Neural progenitor cell (in vitro differentiated cells): ENCODE measurements at regions not wholly inside any gene's neighbourhood (a gene's known extent, or its start where the extent isn't known, plus 50 kb on each side); places are given as distances from the start of the nearest gene placed in this dataset.
"Not testable (repeated sequence)": the region's sequence is repeated elsewhere in the genome, so short reads cannot be mapped to it uniquely, and the experiment has no call there.

ENCODE experiments used
- DNase-seq: peaks from one replicate; pipeline ENCODE4 v3.0.0-alpha.2; 2016; ENCODE audit warnings: low spot score
- H2AFZ ChIP-seq: fragments of 200-600 bp; sonication (generic); replicated peaks from 2 replicates; pipeline ENCODE4 v1.6.1; 2016; ENCODE audit warnings: antibody characterized with exemption
- H3F3A ChIP-seq: fragments of 200-600 bp; sonication (generic); 2 replicates; pipeline ENCODE4 v1.6.1; 2016; ENCODE audit warnings: antibody characterized with exemption, low read depth
- H3K27ac ChIP-seq: fragments of 200-600 bp; sonication (generic); 2 replicates; pipeline ENCODE4 v1.5.1; 2016; ENCODE audit warnings: mild to moderate bottlenecking
- H3K27me3 ChIP-seq: fragments of 200-600 bp; sonication (generic); 2 replicates; pipeline ENCODE4 v1.6.1; 2016; ENCODE audit warnings: mild to moderate bottlenecking, moderate library complexity
- H3K36me3 ChIP-seq: fragments of 200-600 bp; sonication (generic); 2 replicates; pipeline ENCODE4 v1.5.1; 2016
- H3K4me1 ChIP-seq: fragments of 200-600 bp; sonication (generic); 2 replicates; pipeline ENCODE4 v1.6.1; 2016; ENCODE audit warnings: mixed run types
- H3K4me2 ChIP-seq: fragments of 200-600 bp; sonication (generic); 2 replicates; pipeline ENCODE4 v1.6.1; 2016
- H3K4me3 ChIP-seq: fragments of 200-600 bp; sonication (generic); 2 replicates; pipeline ENCODE4 v1.5.1; 2016
- H3K79me2 ChIP-seq: fragments of 200-600 bp; sonication (generic); 2 replicates; pipeline ENCODE4 v1.6.1; 2016; ENCODE audit warnings: low read depth
- H3K9ac ChIP-seq: fragments of 200-600 bp; sonication (generic); 2 replicates; pipeline ENCODE4 v1.6.1; 2016
- H3K9me3 ChIP-seq: fragments of 200-600 bp; sonication (generic); 2 replicates; pipeline ENCODE4 v1.5.1; 2016; ENCODE audit warnings: low read depth
- H4K20me1 ChIP-seq: fragments of 200-600 bp; sonication (generic); 2 replicates; pipeline ENCODE4 v1.6.1; 2016; ENCODE audit warnings: low read depth
- H3K27ac Mint-ChIP-seq: 3 replicates; pipeline ENCODE4 v1.8.0; 2021; ENCODE audit warnings: mixed read lengths
- H3K27me3 Mint-ChIP-seq: 2 replicates; pipeline ENCODE4 v1.8.0; 2022; ENCODE audit warnings: low read depth, mild to moderate bottlenecking, inconsistent platforms, moderate library complexity, mixed read lengths; ENCODE audit not compliant: insufficient read depth
- H3K36me3 Mint-ChIP-seq: 3 replicates; pipeline ENCODE4 v1.8.0; 2021; ENCODE audit warnings: mixed read lengths
- H3K4me1 Mint-ChIP-seq: 3 replicates; pipeline ENCODE4 v1.8.0; 2021; ENCODE audit warnings: mixed read lengths
- H3K4me3 Mint-ChIP-seq: 3 replicates; pipeline ENCODE4 v1.8.0; 2021; ENCODE audit warnings: mild to moderate bottlenecking, moderate library complexity, mixed read lengths
- H3K9me3 Mint-ChIP-seq: 3 replicates; pipeline ENCODE4 v1.8.0; 2020; ENCODE audit warnings: mixed read lengths
- EZH2 ChIP-seq: fragments of 200-600 bp; sonication (generic); IDR thresholded peaks from 2 replicates; pipeline ENCODE4 v1.6.1; 2017; ENCODE audit warnings: antibody characterized with exemption, mild to moderate bottlenecking, moderate library complexity
- EZH2phosphoT487 ChIP-seq: fragments of 200-600 bp; sonication (generic); IDR thresholded peaks from 2 replicates; pipeline ENCODE4 v1.6.1; 2017; ENCODE audit warnings: antibody characterized with exemption
- TF ChIP-seq, protein P1 (sequence below): fragments of 200-600 bp; sonication (generic); IDR thresholded peaks from 2 replicates; pipeline ENCODE4 v1.5.1; 2017; ENCODE audit warnings: antibody characterized with exemption, mild to moderate bottlenecking

- DNase-seq, result no peak
- H3K27me3 ChIP-seq, result no peaks in the 10 kb centered on the region
- Mint-ChIP-seq H3K36me3 (no peaks in the 10 kb centered on the region), H3K9me3 (peaks cover 14% of the 10 kb centered on the region), H3K4me3 (no peak overlapping the region), H3K4me1 (no peaks in the 10 kb centered on the region), H3K27ac (no peak overlapping the region), H3K27me3 (peaks cover 3% of the 10 kb centered on the region)
- H3K4me3 ChIP-seq, result no peak overlapping the region
- H3K4me2 ChIP-seq, result no peak overlapping the region
- H3K27ac ChIP-seq, result no peak overlapping the region
- no peaks in the 10 kb centered on the region for H3K4me1 ChIP-seq
- H2AFZ ChIP-seq, result no peak overlapping the region
- H3K79me2 ChIP-seq, result no peaks in the 10 kb centered on the region
- no peaks in the 10 kb centered on the region for H3F3A ChIP-seq
- H3K9me3 ChIP-seq, result no peaks in the 10 kb centered on the region
- no peaks in the 10 kb centered on the region for H3K36me3 ChIP-seq
- TF ChIP-seq EZH2 (no peak), EZH2phosphoT487 (no peak)
- TF ChIP-seq, protein P1, sequence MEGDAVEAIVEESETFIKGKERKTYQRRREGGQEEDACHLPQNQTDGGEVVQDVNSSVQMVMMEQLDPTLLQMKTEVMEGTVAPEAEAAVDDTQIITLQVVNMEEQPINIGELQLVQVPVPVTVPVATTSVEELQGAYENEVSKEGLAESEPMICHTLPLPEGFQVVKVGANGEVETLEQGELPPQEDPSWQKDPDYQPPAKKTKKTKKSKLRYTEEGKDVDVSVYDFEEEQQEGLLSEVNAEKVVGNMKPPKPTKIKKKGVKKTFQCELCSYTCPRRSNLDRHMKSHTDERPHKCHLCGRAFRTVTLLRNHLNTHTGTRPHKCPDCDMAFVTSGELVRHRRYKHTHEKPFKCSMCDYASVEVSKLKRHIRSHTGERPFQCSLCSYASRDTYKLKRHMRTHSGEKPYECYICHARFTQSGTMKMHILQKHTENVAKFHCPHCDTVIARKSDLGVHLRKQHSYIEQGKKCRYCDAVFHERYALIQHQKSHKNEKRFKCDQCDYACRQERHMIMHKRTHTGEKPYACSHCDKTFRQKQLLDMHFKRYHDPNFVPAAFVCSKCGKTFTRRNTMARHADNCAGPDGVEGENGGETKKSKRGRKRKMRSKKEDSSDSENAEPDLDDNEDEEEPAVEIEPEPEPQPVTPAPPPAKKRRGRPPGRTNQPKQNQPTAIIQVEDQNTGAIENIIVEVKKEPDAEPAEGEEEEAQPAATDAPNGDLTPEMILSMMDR, result no peak
- H3K9ac ChIP-seq, result no peak overlapping the region
- no peaks in the 10 kb centered on the region for H4K20me1 ChIP-seq
Measured at GRCh38 chr13:104608331-104608730, 1542.1 kb upstream of the SLC10A2 start.

GRCh38 chr13:104605435-104605834, 1539.2 kb upstream of the SLC10A2 start:
- not testable (repeated sequence) for H3K79me2 ChIP-seq

GRCh38 chr13:104597546-104598180, 1531.4 kb upstream of the SLC10A2 start:
- H3K4me1 Mint-ChIP-seq, result peaks cover 10% of the 10 kb centered on the region
- no peak overlapping the region for H3K27ac ChIP-seq
- no peaks in the 10 kb centered on the region for H3K9me3 ChIP-seq
- no peak overlapping the region for H3K9ac ChIP-seq
- H3K79me2 ChIP-seq, result no peaks in the 10 kb centered on the region
- no peaks in the 10 kb centered on the region for H3K9me3 Mint-ChIP-seq
- no peaks in the 10 kb centered on the region for H3K27me3 ChIP-seq
- no peak overlapping the region for H3K4me3 Mint-ChIP-seq
- no peak overlapping the region for H3K4me3 ChIP-seq
- H3K36me3 Mint-ChIP-seq, result no peaks in the 10 kb centered on the region
- peak; percentile 2 for DNase-seq
- no peaks in the 10 kb centered on the region for H4K20me1 ChIP-seq
- no peak overlapping the region for H2AFZ ChIP-seq
- no peak overlapping the region for H3K27ac Mint-ChIP-seq
- H3K4me2 ChIP-seq, result no peak overlapping the region
- TF ChIP-seq EZH2phosphoT487, result no peak
- TF ChIP-seq, protein P1, result no peak
- no peak for TF ChIP-seq EZH2
- H3K36me3 ChIP-seq, result no peaks in the 10 kb centered on the region
- no peaks in the 10 kb centered on the region for H3F3A ChIP-seq
- H3K4me1 ChIP-seq, result peaks cover 9% of the 10 kb centered on the region
- no peaks in the 10 kb centered on the region for H3K27me3 Mint-ChIP-seq

More at GRCh38 chr13:104605435-104605834, 1539.2 kb upstream of the SLC10A2 start:
- not testable (repeated sequence) for H3K9me3 Mint-ChIP-seq, H3K27me3 ChIP-seq, H3K4me1 Mint-ChIP-seq, H3K4me1 ChIP-seq, H3K4me2 ChIP-seq, H3K4me3 Mint-ChIP-seq, H3K36me3 Mint-ChIP-seq, H4K20me1 ChIP-seq, DNase-seq, H3K9me3 ChIP-seq, H3K9ac ChIP-seq, H3K27me3 Mint-ChIP-seq, H2AFZ ChIP-seq, H3K4me3 ChIP-seq, H3F3A ChIP-seq, H3K27ac Mint-ChIP-seq, H3K36me3 ChIP-seq, H3K27ac ChIP-seq

DNA sequence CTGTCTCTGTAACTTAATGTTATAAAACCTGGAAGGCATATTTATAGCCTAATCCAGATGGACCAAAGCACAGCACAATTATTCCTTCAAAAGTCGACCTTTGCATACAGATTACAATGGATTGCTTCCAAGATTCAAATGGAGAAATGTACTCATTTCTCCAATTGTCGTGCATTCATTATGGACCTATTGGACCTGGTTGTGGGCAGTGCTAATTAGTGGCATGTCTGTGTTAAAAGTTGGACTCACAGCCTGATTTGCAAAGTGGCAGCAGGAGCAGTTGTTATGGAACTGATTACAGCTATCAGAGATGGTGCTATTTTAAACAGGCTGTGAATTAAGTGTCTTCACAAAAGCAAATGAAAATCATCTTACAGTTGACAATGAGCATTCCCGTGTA, 1529.3 kb upstream of the SLC10A2 start:
- H3K9ac ChIP-seq, result no peak overlapping the region
- H3K27ac Mint-ChIP-seq, result no peak overlapping the region
- no peaks in the 10 kb centered on the region for H3K27me3 ChIP-seq
- no peaks in the 10 kb centered on the region for H3K27me3 Mint-ChIP-seq
- TF ChIP-seq EZH2phosphoT487 (no peak), EZH2 (no peak)
- TF ChIP-seq, protein P1, result no peak
- H3K4me2 ChIP-seq, result no peak overlapping the region
- H3K36me3 ChIP-seq, result no peaks in the 10 kb centered on the region
- no peaks in the 10 kb centered on the region for H3K9me3 ChIP-seq
- peaks cover 9% of the 10 kb centered on the region for H3K4me1 ChIP-seq
- H3F3A ChIP-seq, result no peaks in the 10 kb centered on the region
- H3K79me2 ChIP-seq, result no peaks in the 10 kb centered on the region
- no peaks in the 10 kb centered on the region for H4K20me1 ChIP-seq
- H3K27ac ChIP-seq, result no peak overlapping the region
- no peak overlapping the region for H3K4me3 ChIP-seq
- H2AFZ ChIP-seq, result no peak overlapping the region
- H3K4me1 Mint-ChIP-seq, result peaks cover 10% of the 10 kb centered on the region
- no peaks in the 10 kb centered on the region for H3K9me3 Mint-ChIP-seq
- H3K4me3 Mint-ChIP-seq, result no peak overlapping the region
- no peak for DNase-seq
- no peaks in the 10 kb centered on the region for H3K36me3 Mint-ChIP-seq
